GM18502 (cell line): ENCODE measurements at regions not wholly inside any gene's neighbourhood (a gene's known extent, or its start where the extent isn't known, plus 50 kb on each side); places are given as distances from the start of the nearest gene placed in this dataset.
"Not testable (repeated sequence)": the region's sequence is repeated elsewhere in the genome, so short reads cannot be mapped to it uniquely, and the experiment has no call there.

Source experiments
- ATAC-seq: cut with Tn5 transposase; IDR thresholded peaks from one replicate; pipeline ENCODE4 v1.9.1; 2021; ENCODE audit warnings: mild to moderate bottlenecking; ENCODE audit not compliant: unreplicated experiment, poor library complexity

DNA sequence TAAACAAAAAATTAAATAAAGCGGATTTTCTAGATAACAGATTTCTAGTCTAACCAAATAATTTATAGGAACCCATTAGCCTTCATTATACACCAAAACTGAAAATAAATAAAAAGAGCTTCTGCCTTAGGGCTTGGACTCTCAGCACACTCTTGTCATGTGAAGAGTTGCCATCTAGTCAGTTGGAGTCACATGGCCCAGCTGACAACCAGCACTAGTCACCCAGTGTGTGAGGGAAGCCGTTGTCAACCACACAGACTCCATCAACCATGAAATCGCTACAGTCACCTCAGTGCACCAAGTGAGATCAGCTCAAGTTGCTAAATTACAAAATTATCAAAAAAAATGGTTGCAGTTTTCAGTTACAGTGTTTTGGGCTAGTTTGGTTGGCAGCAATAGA is 470.0 kb downstream of the GASK1B start:
- no peak for ATAC-seq

DNA sequence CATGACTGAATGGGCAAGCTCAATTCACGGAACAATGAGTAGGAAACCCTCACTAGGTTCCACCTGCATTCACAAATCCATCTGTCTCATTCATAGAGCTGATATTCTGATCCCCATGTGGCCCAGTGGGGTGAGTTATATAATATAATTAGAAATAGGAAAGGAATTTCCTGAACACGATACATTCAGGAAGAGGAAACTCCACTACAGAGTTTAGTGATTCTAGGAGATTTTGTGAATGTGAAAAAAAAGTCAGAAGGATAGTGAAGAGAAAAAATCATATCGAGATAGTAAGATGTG is 471.2 kb downstream of the GASK1B start:
- no peak for ATAC-seq

DNA sequence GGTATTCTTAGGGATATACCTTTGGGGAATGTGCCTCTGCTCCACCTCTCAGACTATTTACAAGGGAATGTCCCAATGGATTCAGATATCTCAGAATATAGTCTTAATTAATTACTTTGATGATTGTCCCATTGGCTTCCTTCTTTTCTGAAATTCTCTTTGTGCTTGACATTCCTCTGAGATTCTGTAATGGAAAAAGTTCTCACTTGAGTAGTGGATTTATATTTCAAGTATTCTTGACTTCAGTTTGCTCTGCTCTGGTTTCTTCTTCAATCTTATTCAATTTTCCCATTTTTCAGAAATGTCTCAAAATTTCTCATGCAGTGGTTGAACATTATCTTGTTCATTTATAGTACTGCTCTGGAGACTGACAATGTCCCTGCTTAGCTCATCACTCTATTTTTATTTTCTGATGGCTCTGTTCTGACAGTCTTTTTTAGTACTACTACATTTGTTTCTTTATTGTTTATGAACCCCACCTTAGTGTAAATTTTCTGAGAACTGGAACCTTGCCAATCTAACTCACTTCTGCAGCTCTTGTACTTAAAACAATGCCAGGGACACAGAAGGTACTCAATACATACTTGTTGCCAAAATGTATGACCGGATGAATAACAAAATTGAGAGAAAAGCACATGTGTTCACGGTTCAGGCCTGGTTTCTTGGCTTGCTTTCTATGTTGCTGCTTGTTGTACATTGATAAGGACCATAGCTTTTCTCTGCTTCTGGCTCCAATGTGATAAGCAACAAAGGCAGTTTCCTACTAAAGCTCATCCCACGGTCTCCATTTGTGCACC is 471.7 kb downstream of the GASK1B start:
- no peak for ATAC-seq

DNA sequence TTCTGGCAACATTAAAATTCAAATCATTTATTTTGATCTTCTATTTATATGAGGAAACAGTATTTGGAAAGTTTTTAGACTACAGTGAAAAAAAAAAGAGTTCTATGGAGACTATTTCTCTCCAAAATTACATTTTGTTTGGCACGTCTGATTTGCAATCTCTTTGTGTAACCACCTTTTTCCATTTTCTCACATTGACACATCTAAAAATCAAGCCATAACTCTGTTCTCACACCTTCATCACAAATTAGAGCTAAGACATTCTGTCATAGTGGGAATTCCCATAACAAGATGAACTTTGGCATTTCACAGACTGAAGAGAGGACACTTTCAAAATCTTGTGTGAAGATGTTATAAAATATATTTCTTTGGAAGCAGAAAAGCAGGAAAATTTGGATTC is 468.9 kb downstream of the GRIA2 start:
- no peak for ATAC-seq

DNA sequence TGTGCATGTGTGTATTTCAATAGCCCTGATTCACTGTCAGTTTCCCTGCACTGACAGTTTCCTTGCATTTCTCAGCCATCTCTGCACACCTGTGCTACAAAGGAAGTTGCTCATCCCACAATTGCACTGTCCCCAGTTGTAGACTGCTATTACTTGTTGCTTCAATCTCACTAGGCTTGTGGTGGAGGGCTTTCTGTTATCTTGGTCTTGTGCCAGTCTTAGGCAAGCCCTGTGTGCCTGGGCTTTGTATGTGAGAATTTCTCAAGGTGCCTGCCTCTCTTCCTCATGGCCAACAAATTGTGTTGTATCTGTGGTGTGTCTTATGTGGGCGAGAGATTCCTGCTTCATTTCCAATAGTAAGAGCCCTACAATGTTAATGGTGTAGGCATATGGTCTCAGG is 467.4 kb downstream of the GRIA2 start:
- no peak for ATAC-seq

DNA sequence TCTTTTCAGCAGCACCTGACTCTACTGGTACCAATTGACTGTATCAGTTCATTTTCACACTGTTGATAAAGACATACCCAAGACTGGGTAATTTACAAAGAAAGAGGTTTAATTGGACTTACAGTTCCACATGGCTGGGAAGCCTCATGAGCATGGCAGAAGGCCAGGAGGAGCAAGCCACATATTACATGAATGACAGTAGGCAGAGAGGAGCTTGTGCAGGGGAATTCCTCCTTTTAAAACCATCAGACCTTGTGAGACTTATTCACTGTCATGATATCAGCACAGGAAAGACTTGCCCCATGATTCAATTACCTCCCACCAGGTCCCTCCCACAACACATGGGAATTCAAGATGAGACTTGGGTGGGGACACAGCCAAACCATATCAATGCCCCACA is 458.8 kb downstream of the GRIA2 start:
- ATAC-seq, result not testable (repeated sequence)

DNA sequence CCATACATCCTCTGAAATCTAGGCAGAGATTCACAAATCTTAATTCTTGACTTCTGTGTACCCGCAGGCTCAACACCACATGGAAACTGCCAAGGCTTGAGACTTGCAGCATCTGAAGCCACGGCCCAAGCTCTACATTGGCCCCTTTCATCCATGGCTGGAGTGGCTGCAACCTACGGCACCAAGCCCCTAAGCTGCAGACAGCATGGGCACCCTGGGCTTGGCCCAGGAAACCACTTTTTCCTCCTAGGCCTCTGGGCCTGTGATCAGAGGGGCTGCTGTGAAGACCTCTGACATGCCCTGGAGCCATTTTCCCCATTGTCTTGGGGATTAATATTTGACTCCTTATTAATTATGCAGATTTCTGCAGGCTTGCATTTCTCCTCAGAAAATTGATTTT is 457.9 kb downstream of the GRIA2 start:
- no peak for ATAC-seq

DNA sequence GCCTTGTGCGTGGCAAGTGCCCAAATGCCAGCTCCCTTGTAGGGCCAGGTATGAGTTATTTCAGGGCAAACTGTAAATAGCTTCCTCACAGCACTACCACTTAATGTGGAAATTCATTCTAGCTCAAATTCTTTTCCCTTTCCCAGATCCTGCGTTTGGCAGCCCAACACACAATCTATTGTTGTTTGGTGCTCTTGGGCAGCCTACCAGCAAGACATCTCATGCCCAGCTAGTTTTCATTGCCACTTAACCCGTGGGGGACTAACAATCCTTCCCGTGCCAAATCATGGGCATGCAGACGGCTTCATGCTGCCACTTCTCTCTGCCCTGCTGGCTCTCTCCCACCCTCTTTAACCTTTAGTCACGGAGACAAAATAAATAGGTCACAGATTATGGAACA is 454.2 kb downstream of the GRIA2 start:
- no peak for ATAC-seq

DNA sequence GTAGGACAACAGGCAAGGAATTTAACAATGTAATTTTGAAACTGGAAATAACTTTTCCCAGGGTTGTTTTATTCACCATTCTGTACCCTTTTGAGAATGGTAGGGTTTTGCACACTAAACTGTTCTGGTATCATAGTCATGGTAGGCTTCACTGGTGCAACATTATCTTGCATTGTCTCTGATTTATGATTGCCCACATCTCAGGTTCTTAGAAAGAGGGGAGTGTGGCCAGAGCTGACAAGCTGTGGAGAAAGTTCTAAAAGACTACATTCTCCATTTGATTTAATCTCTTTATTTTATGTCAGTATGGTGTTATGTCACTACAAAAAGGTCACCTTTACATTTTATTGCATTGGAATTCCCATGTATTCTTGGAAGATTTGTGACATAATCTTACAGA is 447.3 kb downstream of the GRIA2 start:
- ATAC-seq, result no peak

DNA sequence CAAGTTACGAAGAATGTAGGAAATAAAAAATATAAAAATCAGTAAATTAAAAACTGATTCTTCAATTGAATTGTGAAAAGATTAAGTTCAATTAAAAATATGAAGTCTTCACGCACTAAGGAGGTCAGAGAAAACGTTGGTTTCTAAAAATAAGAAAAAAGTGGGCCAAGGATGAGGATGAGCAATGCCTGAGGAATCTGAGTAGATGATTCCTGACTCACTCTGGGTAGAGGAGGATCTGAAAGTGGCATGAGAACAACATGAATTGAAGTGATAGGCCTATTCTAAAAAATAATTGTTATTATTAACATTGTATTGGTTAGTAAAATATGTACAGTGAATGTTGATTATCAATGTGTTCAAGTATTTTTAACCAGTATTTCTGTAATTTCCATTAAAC is 444.2 kb downstream of the GRIA2 start:
- no peak for ATAC-seq

DNA sequence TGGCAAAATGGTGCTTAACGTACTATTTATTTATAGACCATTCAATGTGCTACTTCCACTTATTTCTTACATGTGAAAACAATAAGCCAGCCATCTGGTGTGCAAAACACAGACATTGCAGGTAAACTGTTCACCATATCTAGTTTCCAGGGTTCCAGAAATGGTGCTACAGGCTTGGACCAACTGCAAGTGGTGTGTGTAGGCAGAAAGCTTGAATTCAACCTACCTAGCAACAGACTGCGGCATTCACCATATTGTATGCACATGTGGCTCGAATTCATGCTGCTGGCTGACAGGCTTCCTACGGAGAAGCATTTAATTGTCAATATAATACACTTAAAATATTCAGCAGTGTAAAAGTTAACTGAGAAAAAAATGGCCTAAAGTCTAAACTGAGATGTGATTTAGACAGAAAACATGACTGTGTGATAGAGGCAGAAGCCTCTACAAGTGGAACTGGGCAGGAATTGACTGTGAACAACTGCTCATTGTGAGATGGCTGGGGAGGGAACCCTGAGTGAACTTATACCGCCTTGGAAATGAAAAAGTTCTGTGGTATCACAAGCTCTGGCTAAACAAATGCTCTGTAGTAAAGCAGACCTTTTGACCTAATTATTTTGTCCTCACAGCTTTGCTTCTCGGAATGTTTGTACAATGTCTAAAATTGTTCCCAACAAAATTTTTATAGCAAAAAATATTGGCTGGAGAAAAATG is 434.7 kb downstream of the GRIA2 start:
- no peak for ATAC-seq

DNA sequence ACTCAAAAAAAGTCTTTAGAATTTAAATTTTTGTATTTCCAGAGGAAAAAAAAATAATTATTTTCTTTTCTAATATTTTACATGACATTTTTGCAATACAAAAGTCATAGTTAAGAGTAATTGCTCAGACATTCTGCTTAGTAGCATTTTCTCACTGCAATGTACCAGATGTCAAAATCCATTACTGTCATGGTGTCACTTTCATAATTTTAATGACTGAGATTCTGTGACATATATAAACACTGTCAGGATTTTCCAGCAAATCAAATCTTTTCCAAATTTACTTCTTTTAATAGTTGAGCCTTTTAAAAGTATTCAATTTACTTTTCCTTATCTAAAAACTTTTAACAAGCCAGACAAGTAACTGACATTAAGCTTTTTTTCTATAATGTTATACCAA is 422.7 kb downstream of the GRIA2 start:
- ATAC-seq, result no peak

DNA sequence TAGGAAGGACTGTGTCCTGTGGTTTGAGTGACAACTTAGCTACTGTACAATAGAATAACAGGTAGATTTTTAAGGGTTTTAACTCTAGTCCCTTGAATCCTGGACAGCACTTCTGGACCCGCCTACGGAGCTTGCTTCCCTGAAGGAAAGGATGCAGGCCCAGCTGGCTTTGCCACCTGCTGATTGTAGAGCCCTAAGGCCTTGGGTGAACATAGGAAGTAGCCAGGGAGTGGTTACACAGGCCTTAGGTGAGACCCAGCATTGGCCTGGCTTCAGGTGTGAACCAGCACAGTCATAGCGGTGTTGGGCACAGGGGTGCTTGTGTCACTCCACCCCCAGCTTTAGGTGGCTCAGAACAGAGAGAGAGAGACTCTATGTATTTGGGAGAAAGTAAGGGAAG is 413.5 kb downstream of the GRIA2 start:
- ATAC-seq, result no peak

DNA sequence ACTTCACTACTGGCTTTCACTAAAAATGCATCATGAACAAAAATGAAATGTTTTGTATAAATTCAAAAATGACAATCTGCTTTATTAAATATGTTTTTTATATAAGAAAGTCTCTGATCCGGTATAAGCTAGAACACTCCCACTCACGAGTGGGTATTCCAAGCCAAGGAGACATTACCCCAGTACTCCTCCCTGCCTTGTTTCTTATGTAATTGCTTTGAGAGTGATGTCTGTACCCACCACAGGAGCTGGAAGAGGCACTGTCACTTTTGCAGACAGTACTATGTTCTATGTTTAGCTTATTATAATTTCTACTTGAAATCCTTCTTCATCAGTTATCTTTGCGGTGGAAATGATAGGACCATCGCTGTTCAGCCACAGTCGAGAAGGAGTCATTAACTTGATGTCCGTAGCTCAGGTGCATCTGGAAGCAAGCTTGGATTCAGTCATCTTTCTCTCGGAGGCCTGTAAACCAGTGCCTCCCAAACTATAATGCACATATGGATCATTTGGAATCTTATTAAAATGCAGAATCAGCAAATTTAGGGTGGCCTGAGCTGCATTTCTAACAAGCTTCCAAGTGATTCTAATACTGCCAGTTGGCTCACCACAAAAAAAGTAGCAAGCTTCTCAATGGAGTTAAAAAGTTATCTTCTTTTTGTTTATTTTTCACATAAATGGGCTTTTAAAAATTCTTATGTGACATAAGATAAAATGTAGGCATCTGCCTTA is 396.4 kb downstream of the GRIA2 start:
- ATAC-seq, result no peak

DNA sequence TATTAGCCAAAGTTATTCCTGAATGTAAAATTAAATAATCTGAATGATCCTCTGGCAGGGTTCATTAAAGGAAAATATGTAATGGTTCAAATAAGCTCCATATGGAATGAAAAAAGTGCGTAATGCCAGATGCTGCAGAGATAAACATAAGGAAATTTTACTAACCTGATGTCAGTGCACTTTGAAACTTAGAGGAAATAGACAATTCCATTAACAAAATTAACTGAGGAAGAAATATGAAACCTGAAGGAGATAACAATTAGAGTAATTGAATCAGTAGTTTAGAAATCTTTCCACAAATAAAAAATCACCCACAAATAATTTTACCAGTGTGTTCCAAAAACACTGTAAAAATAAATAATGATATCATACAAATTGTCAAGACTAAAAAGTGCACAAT is 387.5 kb downstream of the GRIA2 start:
- ATAC-seq, result no peak

DNA sequence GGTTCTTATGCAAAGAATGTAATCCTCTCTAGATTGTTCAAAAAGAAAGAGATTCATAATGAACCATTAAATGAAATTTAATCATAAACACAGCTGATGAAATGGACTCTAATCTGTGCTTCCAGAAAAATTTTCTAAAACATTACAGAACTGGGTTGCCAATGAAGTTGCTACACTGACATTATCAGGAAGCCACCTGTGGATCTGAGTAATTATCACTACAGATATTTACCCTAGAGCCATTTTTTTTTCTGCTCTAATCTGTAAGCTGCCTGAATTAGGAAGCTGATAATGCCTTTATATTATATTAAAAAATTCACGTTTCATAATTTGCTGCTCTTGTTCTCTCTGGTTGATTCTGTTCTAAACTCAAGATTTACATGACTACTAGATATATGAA is 380.1 kb downstream of the GRIA2 start:
- ATAC-seq, result no peak

DNA sequence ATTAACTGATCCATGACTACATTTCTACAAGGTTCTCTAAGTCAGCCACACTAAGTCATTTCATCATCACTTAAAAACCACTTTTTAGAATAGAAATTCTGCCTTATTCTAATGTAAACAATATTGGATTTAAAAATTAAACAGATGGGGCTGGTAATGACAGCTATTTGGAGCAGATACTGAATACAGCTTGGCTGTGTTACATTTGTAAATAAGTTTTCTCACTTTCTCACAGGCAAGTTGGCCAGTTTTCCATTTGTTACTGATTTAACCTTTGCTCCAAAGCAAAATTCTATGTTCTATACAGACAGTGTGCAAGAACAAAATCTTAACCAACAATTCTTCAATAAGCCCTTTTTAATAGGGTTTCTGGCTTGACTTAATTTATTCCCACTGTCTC is 370.7 kb downstream of the GRIA2 start:
- ATAC-seq, result no peak

DNA sequence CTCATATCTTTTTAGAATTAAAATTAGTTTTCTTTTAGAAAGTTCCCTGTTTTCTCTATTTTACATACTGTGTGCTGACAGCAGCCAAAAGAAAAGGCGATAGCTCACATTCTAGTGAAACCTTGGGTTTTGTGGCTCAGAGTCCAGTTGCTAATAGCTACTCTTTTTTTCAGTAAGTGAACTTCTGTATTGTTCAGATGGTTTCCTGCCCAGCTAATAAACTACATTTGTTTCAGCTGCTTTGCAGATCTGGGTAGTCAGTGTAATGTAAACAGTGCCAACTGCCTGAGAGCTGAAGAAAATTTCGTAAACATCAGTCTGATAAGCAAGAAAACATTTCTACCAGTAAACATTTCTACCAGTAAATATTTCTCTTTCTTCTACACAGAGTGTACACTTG is 370.2 kb downstream of the GRIA2 start:
- no peak for ATAC-seq

DNA sequence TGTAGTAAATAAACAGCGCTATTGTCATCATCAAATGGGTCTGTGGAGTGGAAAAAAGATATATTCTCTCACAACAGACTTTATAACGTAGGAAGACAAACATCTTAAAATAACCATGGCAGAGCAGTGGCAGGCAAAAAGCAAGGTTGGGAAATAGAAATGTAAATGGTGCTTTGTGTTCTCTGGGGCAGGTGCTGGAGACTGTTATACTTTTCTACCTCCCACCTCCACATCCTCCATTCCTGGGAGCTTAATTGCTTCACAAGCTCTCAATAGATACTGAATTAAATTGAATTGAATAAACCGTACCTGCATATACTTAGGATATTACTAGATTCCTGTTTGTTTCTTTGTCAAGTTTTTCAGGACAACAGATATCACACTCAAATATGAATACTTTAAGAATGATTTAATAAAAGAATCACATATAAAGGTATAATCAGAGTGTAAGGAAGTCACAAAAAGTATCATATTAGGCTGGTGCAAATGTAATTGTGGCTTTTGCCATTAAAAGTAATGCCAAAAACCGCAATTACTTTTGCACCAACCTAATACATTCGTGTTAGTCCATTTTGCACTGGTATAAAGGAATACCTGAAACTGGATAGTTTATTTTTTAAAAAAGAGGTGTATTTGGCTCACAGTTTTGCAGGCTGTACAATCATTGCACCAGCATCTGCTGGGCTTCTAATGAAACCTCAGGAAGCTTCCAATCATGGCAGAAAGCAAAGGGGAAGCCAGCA is 367.3 kb downstream of the GRIA2 start:
- ATAC-seq, result no peak

DNA sequence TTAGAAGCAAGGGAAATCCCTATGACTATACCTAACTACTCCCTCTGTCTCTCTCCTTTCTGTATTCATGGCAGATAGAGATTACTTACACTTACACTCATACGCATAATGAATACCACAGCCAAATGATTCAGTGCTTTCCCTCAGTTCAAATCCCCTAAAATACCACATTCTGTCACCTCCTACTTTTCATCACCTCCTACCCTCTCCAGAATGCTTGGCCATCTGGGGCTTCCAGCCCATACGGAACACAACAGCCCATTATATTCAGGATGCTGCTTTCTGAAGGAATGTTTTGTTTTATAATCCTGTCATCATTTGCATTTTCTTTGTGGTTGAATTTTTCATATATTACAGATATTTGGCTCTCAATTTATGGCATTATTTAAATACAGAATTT is 361.6 kb downstream of the GRIA2 start:
- ATAC-seq, result no peak

DNA sequence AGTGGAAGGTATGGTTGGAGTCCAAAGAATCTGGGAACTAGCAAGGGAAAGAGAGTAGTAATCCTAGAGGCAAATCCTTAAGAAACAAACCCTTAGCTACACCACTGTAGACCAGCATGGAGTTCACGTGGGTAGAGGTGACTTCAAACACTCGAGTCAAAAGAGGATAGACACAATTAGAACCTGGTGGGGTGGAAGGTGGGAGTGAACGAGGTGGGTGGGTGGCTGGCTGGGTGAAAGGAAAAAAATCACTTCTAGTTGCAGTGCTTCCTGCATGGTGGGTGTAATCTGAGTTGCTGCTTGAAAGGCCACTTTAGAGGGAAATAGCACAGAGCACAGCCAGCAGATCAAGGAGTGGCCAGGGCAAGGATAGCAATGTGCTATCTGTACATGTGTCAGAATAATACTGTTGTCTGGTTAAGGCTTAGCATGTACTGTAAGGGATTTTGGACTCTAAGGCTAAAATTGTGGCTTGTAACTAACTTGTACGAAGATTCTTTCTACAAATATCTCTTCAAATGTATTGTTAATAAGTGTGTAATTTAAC is 356.2 kb downstream of the GRIA2 start:
- ATAC-seq, result no peak
